GM12873 (cell line): ENCODE measurements at regions not wholly inside any gene's neighbourhood (a gene's known extent, or its start where the extent isn't known, plus 50 kb on each side); places are given as distances from the start of the nearest gene placed in this dataset.

Experiments
- CTCF ChIP-seq: IDR thresholded peaks from 2 replicates; pipeline ENCODE4 v1.5.1; 2012; ENCODE audit warnings: low read depth, mild to moderate bottlenecking, moderate library complexity, low read length, control low read depth; ENCODE audit not compliant: insufficient read depth; ENCODE audit errors: missing control alignments

- no peak for TF ChIP-seq CTCF
Observed at GRCh38 chr18:70520867-70521266, 232.0 kb downstream of the SOCS6 start.

- no peak for TF ChIP-seq CTCF
Observed at GRCh38 chr18:70513502-70514171, 224.8 kb downstream of the SOCS6 start.

GRCh38 chr18:70507970-70508369 lies 219.1 kb downstream of the SOCS6 start:
- TF ChIP-seq CTCF, result no peak

- TF ChIP-seq CTCF, result no peak
Observed at GRCh38 chr18:70506511-70506910, 217.7 kb downstream of the SOCS6 start.

GRCh38 chr18:70503060-70503459 lies 214.2 kb downstream of the SOCS6 start:
- TF ChIP-seq CTCF, result no peak

GRCh38 chr18:70501358-70501757 lies 212.5 kb downstream of the SOCS6 start:
- no peak for TF ChIP-seq CTCF

GRCh38 chr18:70500748-70501147 lies 211.9 kb downstream of the SOCS6 start:
- no peak for TF ChIP-seq CTCF
